SU-DHL-6 (cell line): ENCODE measurements at regions not wholly inside any gene's neighbourhood (a gene's known extent, or its start where the extent isn't known, plus 50 kb on each side); places are given as distances from the start of the nearest gene placed in this dataset.
"Not testable (repeated sequence)": the region's sequence is repeated elsewhere in the genome, so short reads cannot be mapped to it uniquely, and the experiment has no call there.

Experiments used
- H2AFZ ChIP-seq: fragments of 200-600 bp; sonication (generic); 2 replicates; pipeline ENCODE4 v1.6.1; 2014; ENCODE audit warnings: low read depth, mild to moderate bottlenecking, moderate library complexity, mixed read lengths, antibody characterized with exemption, low read length; ENCODE audit not compliant: severe bottlenecking
- H3F3A ChIP-seq: fragments of 200-600 bp; shearing (Covaris generic); 2 replicates; pipeline ENCODE4 v1.6.0; 2016; ENCODE audit warnings: antibody characterized with exemption, mild to moderate bottlenecking; ENCODE audit not compliant: insufficient read depth
- H3K27ac ChIP-seq: fragments of 200-600 bp; sonication (generic); 2 replicates; pipeline ENCODE4 v1.5.1; 2016; ENCODE audit warnings: low read depth, mild to moderate bottlenecking, low read length, moderate library complexity, mixed read lengths
- H3K27me3 ChIP-seq: fragments of 200-600 bp; sonication (generic), shearing (Covaris generic); 2 replicates; pipeline ENCODE4 v1.6.0; 2014; ENCODE audit warnings: mild to moderate bottlenecking, low read length
- H3K36me3 ChIP-seq: fragments of 200-600 bp; sonication (generic); 2 replicates; pipeline ENCODE4 v1.6.1; 2014; ENCODE audit warnings: mild to moderate bottlenecking, low read length, mixed read lengths
- H3K4me2 ChIP-seq: fragments of 300-600, 200-600 bp; shearing (Covaris generic), sonication (generic); 2 replicates; pipeline ENCODE4 v1.6.0; 2014; ENCODE audit warnings: low read length, low read depth, mild to moderate bottlenecking; ENCODE audit not compliant: poor library complexity, severe bottlenecking
- H3K4me3 ChIP-seq: fragments of 200-600 bp; sonication (generic); 2 replicates; pipeline ENCODE4 v1.5.1; 2014; ENCODE audit warnings: antibody characterized with exemption, low read length, mild to moderate bottlenecking, mixed read lengths; ENCODE audit not compliant: insufficient read depth, poor library complexity, severe bottlenecking
- H3K79me2 ChIP-seq: fragments of 200-600 bp; sonication (generic); 2 replicates; pipeline ENCODE4 v1.6.1; 2014; ENCODE audit warnings: mild to moderate bottlenecking, low read length, moderate library complexity; ENCODE audit not compliant: insufficient read depth
- H3K9ac ChIP-seq: fragments of 200-600 bp; sonication (generic); 2 replicates; pipeline ENCODE4 v1.7.0; 2014; ENCODE audit warnings: mild to moderate bottlenecking, low read length
- H3K9me2 ChIP-seq: fragments of 200-600 bp; sonication (generic); replicated peaks from 2 replicates; pipeline ENCODE4 v1.6.1; 2014; ENCODE audit warnings: low read length; ENCODE audit not compliant: insufficient read depth
- H3K9me3 ChIP-seq: fragments of 200-600 bp; sonication (generic); 2 replicates; pipeline ENCODE4 v1.6.1; 2014; ENCODE audit warnings: low read length, mixed read lengths; ENCODE audit not compliant: insufficient read depth
- H4K20me1 ChIP-seq: fragments of 200-600 bp; sonication (generic); 2 replicates; pipeline ENCODE4 v1.6.1; 2014; ENCODE audit warnings: low read depth, mild to moderate bottlenecking, antibody characterized with exemption, low read length, moderate library complexity, mixed read lengths
- CTCF ChIP-seq: fragments of 200-600 bp; sonication (generic); IDR thresholded peaks from one replicate; pipeline ENCODE4 v1.5.1; 2017; ENCODE audit warnings: antibody characterized with exemption, mild to moderate bottlenecking, low read length, moderate library complexity; ENCODE audit not compliant: insufficient read depth, poor library complexity, severe bottlenecking
- EZH2phosphoT487 ChIP-seq: fragments of 200-600 bp; sonication (generic), shearing (Covaris generic); conservative IDR thresholded peaks from 2 replicates; pipeline ENCODE4 v1.6.1; 2018; ENCODE audit warnings: mild to moderate bottlenecking, antibody characterized with exemption, low read length, moderate library complexity, mixed read lengths

GRCh38 chr2:153661801-153662200 is 183.2 kb upstream of the RPRM start:
- TF ChIP-seq EZH2phosphoT487 (no peak), CTCF (no peak)
- H3K9ac ChIP-seq, result no peak overlapping the region

GRCh38 chr2:153663371-153663770 is 184.8 kb upstream of the RPRM start:
- H3K9ac ChIP-seq, result no peak overlapping the region
- H3F3A ChIP-seq, result no peaks in the 10 kb centered on the region
- no peaks in the 10 kb centered on the region for H3K9me2 ChIP-seq
- no peaks in the 10 kb centered on the region for H3K27me3 ChIP-seq
- H3K27ac ChIP-seq, result no peak overlapping the region
- no peaks in the 10 kb centered on the region for H3K9me3 ChIP-seq
- no peaks in the 10 kb centered on the region for H3K79me2 ChIP-seq
- H4K20me1 ChIP-seq, result no peaks in the 10 kb centered on the region
- H3K4me3 ChIP-seq, result no peak overlapping the region
- no peaks in the 10 kb centered on the region for H3K36me3 ChIP-seq
- no peak overlapping the region for H3K4me2 ChIP-seq
- no peak for TF ChIP-seq EZH2phosphoT487
- TF ChIP-seq CTCF, result no peak
- no peak overlapping the region for H2AFZ ChIP-seq

More at GRCh38 chr2:153661801-153662200, 183.2 kb upstream of the RPRM start:
- Histone ChIP-seq H3K4me3 (no peak overlapping the region), H3F3A (no peaks in the 10 kb centered on the region), H3K4me2 (no peak overlapping the region), H4K20me1 (no peaks in the 10 kb centered on the region), H3K27ac (no peak overlapping the region), H3K9me3 (no peaks in the 10 kb centered on the region), H3K36me3 (no peaks in the 10 kb centered on the region), H3K9me2 (no peaks in the 10 kb centered on the region), H3K27me3 (no peaks in the 10 kb centered on the region), H2AFZ (no peak overlapping the region), H3K79me2 (no peaks in the 10 kb centered on the region)

- not testable (repeated sequence) for H3K4me2 ChIP-seq, H4K20me1 ChIP-seq, H3F3A ChIP-seq, H3K36me3 ChIP-seq, H3K9me3 ChIP-seq, H3K4me3 ChIP-seq, H3K9ac ChIP-seq, H2AFZ ChIP-seq, H3K9me2 ChIP-seq, H3K27ac ChIP-seq, H3K27me3 ChIP-seq, H3K79me2 ChIP-seq
Measured at GRCh38 chr2:153664009-153664408, 185.4 kb upstream of the RPRM start.

GRCh38 chr2:153667475-153667874 is 188.9 kb upstream of the RPRM start:
- H2AFZ ChIP-seq, result no peak overlapping the region
- H3K4me2 ChIP-seq, result no peak overlapping the region
- H3K9me3 ChIP-seq, result no peaks in the 10 kb centered on the region
- no peak overlapping the region for H3K4me3 ChIP-seq
- H3K27me3 ChIP-seq, result no peaks in the 10 kb centered on the region
- no peaks in the 10 kb centered on the region for H4K20me1 ChIP-seq
- TF ChIP-seq CTCF, result no peak
- no peak for TF ChIP-seq EZH2phosphoT487
- no peaks in the 10 kb centered on the region for H3K36me3 ChIP-seq
- no peaks in the 10 kb centered on the region for H3K9me2 ChIP-seq
- H3K27ac ChIP-seq, result no peak overlapping the region
- H3K9ac ChIP-seq, result no peak overlapping the region
- H3K79me2 ChIP-seq, result no peaks in the 10 kb centered on the region
- H3F3A ChIP-seq, result no peaks in the 10 kb centered on the region
